SU-DHL-6 (cell line): ENCODE measurements at regions not wholly inside any gene's neighbourhood (a gene's known extent, or its start where the extent isn't known, plus 50 kb on each side); places are given as distances from the start of the nearest gene placed in this dataset.

Experiments
- H2AFZ ChIP-seq: fragments of 200-600 bp; sonication (generic); 2 replicates; pipeline ENCODE4 v1.6.1; 2014; ENCODE audit warnings: low read depth, mild to moderate bottlenecking, moderate library complexity, mixed read lengths, antibody characterized with exemption, low read length; ENCODE audit not compliant: severe bottlenecking
- H3F3A ChIP-seq: fragments of 200-600 bp; shearing (Covaris generic); 2 replicates; pipeline ENCODE4 v1.6.0; 2016; ENCODE audit warnings: antibody characterized with exemption, mild to moderate bottlenecking; ENCODE audit not compliant: insufficient read depth
- H3K27ac ChIP-seq: fragments of 200-600 bp; sonication (generic); 2 replicates; pipeline ENCODE4 v1.5.1; 2016; ENCODE audit warnings: low read depth, mild to moderate bottlenecking, low read length, moderate library complexity, mixed read lengths
- H3K27me3 ChIP-seq: fragments of 200-600 bp; sonication (generic), shearing (Covaris generic); 2 replicates; pipeline ENCODE4 v1.6.0; 2014; ENCODE audit warnings: mild to moderate bottlenecking, low read length
- H3K36me3 ChIP-seq: fragments of 200-600 bp; sonication (generic); 2 replicates; pipeline ENCODE4 v1.6.1; 2014; ENCODE audit warnings: mild to moderate bottlenecking, low read length, mixed read lengths
- H3K4me2 ChIP-seq: fragments of 300-600, 200-600 bp; shearing (Covaris generic), sonication (generic); 2 replicates; pipeline ENCODE4 v1.6.0; 2014; ENCODE audit warnings: low read length, low read depth, mild to moderate bottlenecking; ENCODE audit not compliant: poor library complexity, severe bottlenecking
- H3K4me3 ChIP-seq: fragments of 200-600 bp; sonication (generic); 2 replicates; pipeline ENCODE4 v1.5.1; 2014; ENCODE audit warnings: antibody characterized with exemption, low read length, mild to moderate bottlenecking, mixed read lengths; ENCODE audit not compliant: insufficient read depth, poor library complexity, severe bottlenecking
- H3K79me2 ChIP-seq: fragments of 200-600 bp; sonication (generic); 2 replicates; pipeline ENCODE4 v1.6.1; 2014; ENCODE audit warnings: mild to moderate bottlenecking, low read length, moderate library complexity; ENCODE audit not compliant: insufficient read depth
- H3K9ac ChIP-seq: fragments of 200-600 bp; sonication (generic); 2 replicates; pipeline ENCODE4 v1.7.0; 2014; ENCODE audit warnings: mild to moderate bottlenecking, low read length
- H3K9me2 ChIP-seq: fragments of 200-600 bp; sonication (generic); replicated peaks from 2 replicates; pipeline ENCODE4 v1.6.1; 2014; ENCODE audit warnings: low read length; ENCODE audit not compliant: insufficient read depth
- H3K9me3 ChIP-seq: fragments of 200-600 bp; sonication (generic); 2 replicates; pipeline ENCODE4 v1.6.1; 2014; ENCODE audit warnings: low read length, mixed read lengths; ENCODE audit not compliant: insufficient read depth
- H4K20me1 ChIP-seq: fragments of 200-600 bp; sonication (generic); 2 replicates; pipeline ENCODE4 v1.6.1; 2014; ENCODE audit warnings: low read depth, mild to moderate bottlenecking, antibody characterized with exemption, low read length, moderate library complexity, mixed read lengths
- CTCF ChIP-seq: fragments of 200-600 bp; sonication (generic); IDR thresholded peaks from one replicate; pipeline ENCODE4 v1.5.1; 2017; ENCODE audit warnings: antibody characterized with exemption, mild to moderate bottlenecking, low read length, moderate library complexity; ENCODE audit not compliant: insufficient read depth, poor library complexity, severe bottlenecking
- EZH2phosphoT487 ChIP-seq: fragments of 200-600 bp; sonication (generic), shearing (Covaris generic); conservative IDR thresholded peaks from 2 replicates; pipeline ENCODE4 v1.6.1; 2018; ENCODE audit warnings: mild to moderate bottlenecking, antibody characterized with exemption, low read length, moderate library complexity, mixed read lengths

GRCh38 chr1:191025896-191026642 is 548.4 kb upstream of the BRINP3 start:
- Histone ChIP-seq H3F3A (no peaks in the 10 kb centered on the region), H3K4me3 (no peak overlapping the region), H3K9me2 (no peaks in the 10 kb centered on the region), H3K27me3 (no peaks in the 10 kb centered on the region), H2AFZ (no peak overlapping the region), H4K20me1 (no peaks in the 10 kb centered on the region), H3K79me2 (no peaks in the 10 kb centered on the region), H3K36me3 (no peaks in the 10 kb centered on the region), H3K9me3 (no peaks in the 10 kb centered on the region), H3K9ac (no peak overlapping the region), H3K27ac (no peak overlapping the region), H3K4me2 (no peak overlapping the region)
- TF ChIP-seq EZH2phosphoT487 (no peak), CTCF (no peak)

- no peaks in the 10 kb centered on the region for H3K36me3 ChIP-seq
- no peaks in the 10 kb centered on the region for H3K9me3 ChIP-seq
- H3K9ac ChIP-seq, result no peak overlapping the region
- no peak overlapping the region for H2AFZ ChIP-seq
- H3F3A ChIP-seq, result no peaks in the 10 kb centered on the region
- no peaks in the 10 kb centered on the region for H3K79me2 ChIP-seq
- H3K4me3 ChIP-seq, result no peak overlapping the region
- no peak overlapping the region for H3K27ac ChIP-seq
- no peaks in the 10 kb centered on the region for H3K9me2 ChIP-seq
- H3K4me2 ChIP-seq, result no peak overlapping the region
- no peaks in the 10 kb centered on the region for H4K20me1 ChIP-seq
- no peaks in the 10 kb centered on the region for H3K27me3 ChIP-seq
- TF ChIP-seq EZH2phosphoT487 (no peak), CTCF (no peak)
These were observed 549.2 kb upstream of the BRINP3 start for GRCh38 chr1:191026828-191027227.

- no peak overlapping the region for H3K27ac ChIP-seq
- H3F3A ChIP-seq, result no peaks in the 10 kb centered on the region
- no peaks in the 10 kb centered on the region for H3K79me2 ChIP-seq
- H3K27me3 ChIP-seq, result no peaks in the 10 kb centered on the region
- TF ChIP-seq EZH2phosphoT487, result no peak
- TF ChIP-seq CTCF, result no peak
- H4K20me1 ChIP-seq, result no peaks in the 10 kb centered on the region
- H3K4me2 ChIP-seq, result no peak overlapping the region
- H2AFZ ChIP-seq, result no peak overlapping the region
- no peaks in the 10 kb centered on the region for H3K36me3 ChIP-seq
- H3K9me2 ChIP-seq, result no peaks in the 10 kb centered on the region
- no peak overlapping the region for H3K4me3 ChIP-seq
- no peaks in the 10 kb centered on the region for H3K9me3 ChIP-seq
- no peak overlapping the region for H3K9ac ChIP-seq
These were observed 556.5 kb upstream of the BRINP3 start for GRCh38 chr1:191034132-191034531.
